H1 (cell line): ENCODE measurements at regions not wholly inside any gene's neighbourhood (a gene's known extent, or its start where the extent isn't known, plus 50 kb on each side); places are given as distances from the start of the nearest gene placed in this dataset.

ENCODE experiments used
- CBX8 ChIP-seq: fragments of 300-800, 300-1000 bp; sonication (generic); IDR thresholded peaks from 2 replicates; pipeline ENCODE4 v1.7.1; 2016; ENCODE audit warnings: low read depth, low read length, borderline replicate concordance
- SRF ChIP-seq: IDR thresholded peaks from 2 replicates; pipeline ENCODE4 v1.6.1; 2011; ENCODE audit warnings: mild to moderate bottlenecking, low read depth, low read length, moderate library complexity
- SUZ12 ChIP-seq: fragments of 200-600 bp; sonication (generic); IDR thresholded peaks from 2 replicates; pipeline ENCODE4 v1.6.1; 2012; ENCODE audit warnings: mild to moderate bottlenecking, inconsistent platforms, low read length, moderate library complexity, mixed read lengths

DNA sequence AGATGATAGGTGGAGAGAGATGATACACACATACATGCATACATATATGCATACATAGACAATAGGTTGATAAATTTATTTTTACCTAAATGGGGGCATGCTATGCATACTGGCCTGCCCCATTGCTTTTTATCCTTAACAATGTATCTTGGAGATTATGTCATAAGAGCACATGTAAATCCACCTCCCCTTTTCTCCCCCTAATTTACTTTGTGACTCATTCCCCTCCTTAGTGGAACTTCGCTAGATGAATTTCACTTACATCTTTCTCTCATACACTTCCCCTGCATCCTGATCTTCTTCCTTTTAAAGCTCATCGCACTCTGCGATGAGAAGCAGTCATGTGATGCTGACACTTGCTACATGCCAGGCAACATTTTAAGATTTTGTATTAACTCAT lies 223.6 kb downstream of the C1D start (continued):
- no peak for TF ChIP-seq SRF
- no peak for TF ChIP-seq CBX8
- no peak for TF ChIP-seq SUZ12
